CD4-positive, alpha-beta memory T cell (primary cell): ENCODE measurements at regions not wholly inside any gene's neighbourhood (a gene's known extent, or its start where the extent isn't known, plus 50 kb on each side); places are given as distances from the start of the nearest gene placed in this dataset.
"Not testable (repeated sequence)": the region's sequence is repeated elsewhere in the genome, so short reads cannot be mapped to it uniquely, and the experiment has no call there.

ENCODE experiments used
- CTCF ChIA-PET: fragments of 350-600 bp; sonication (Branson Sonifier 250); formaldehyde crosslinking; loops from one replicate; lab custom pipeline; 2021; ENCODE audit warnings: inconsistent platforms; ENCODE audit not compliant: partially characterized antibody; lab: Charles Lee
- POLR2A ChIA-PET: fragments of 350-600 bp; sonication (Branson Sonifier 250); formaldehyde crosslinking; loops from one replicate; lab custom pipeline; 2021; ENCODE audit not compliant: partially characterized antibody; lab: Charles Lee
- DNase-seq, 5 donors: peaks; one replicate each; pipeline versions ENCODE4 v3.0.0 to v3.0.0-alpha.2; 2020 to 2022; ENCODE audit warnings: mixed read lengths in 1 of 5
- H3K27ac ChIP-seq: one replicate; pipeline ENCODE4 v1.7.0; 2013; ENCODE audit warnings: low read depth, low read length
- H3K27me3 ChIP-seq: 2 replicates; pipeline ENCODE4 v1.7.0; 2013; ENCODE audit warnings: mild to moderate bottlenecking, low read length, moderate library complexity; ENCODE audit not compliant: insufficient read depth
- H3K36me3 ChIP-seq: 2 replicates; pipeline ENCODE4 v1.7.0; 2013; ENCODE audit warnings: mild to moderate bottlenecking, low read length, moderate library complexity; ENCODE audit not compliant: insufficient read depth
- H3K4me1 ChIP-seq: 2 replicates; pipeline ENCODE4 v1.7.0; 2013; ENCODE audit warnings: mild to moderate bottlenecking, low read length, moderate library complexity; ENCODE audit not compliant: insufficient read depth
- H3K4me3 ChIP-seq, 2 donors: one replicate each; pipeline ENCODE4 v1.7.0; 2013; ENCODE audit warnings: low read length in 2 of 2, mild to moderate bottlenecking in 1 of 2
- H3K9me3 ChIP-seq, 2 donors: one replicate each; pipeline ENCODE4 v1.7.0; 2013; ENCODE audit warnings: low read length in 2 of 2, control low read depth in 1 of 2; ENCODE audit not compliant: control insufficient read depth in 1 of 2
- H3K27ac Mint-ChIP-seq, 7 donors: one replicate each; pipeline ENCODE4 v1.8.0; 2020 to 2021; ENCODE audit warnings: mixed read lengths in 7 of 7, mild to moderate bottlenecking in 6 of 7, inconsistent platforms in 3 of 7, moderate library complexity in 3 of 7
- H3K27me3 Mint-ChIP-seq, 2 donors: one replicate each; pipeline ENCODE4 v1.8.0; 2020 to 2021; ENCODE audit warnings: mixed read lengths in 2 of 2
- H3K36me3 Mint-ChIP-seq, 2 donors: one replicate each; pipeline ENCODE4 v1.8.0; 2020 to 2021; ENCODE audit warnings: mixed read lengths in 2 of 2, inconsistent platforms in 1 of 2, mild to moderate bottlenecking in 1 of 2
- H3K4me1 Mint-ChIP-seq, 4 donors: one replicate each; pipeline ENCODE4 v1.8.0; 2020 to 2021; ENCODE audit warnings: mixed read lengths in 4 of 4, mild to moderate bottlenecking in 1 of 4
- H3K4me3 Mint-ChIP-seq, 8 donors: one replicate each; pipeline ENCODE4 v1.8.0; 2020 to 2021; ENCODE audit warnings: mixed read lengths in 8 of 8, mild to moderate bottlenecking in 7 of 8, moderate library complexity in 6 of 8, inconsistent platforms in 3 of 8
- H3K9me3 Mint-ChIP-seq, 8 donors: one replicate each; pipeline ENCODE4 v1.8.0; 2020 to 2021; ENCODE audit warnings: mixed read lengths in 8 of 8, mild to moderate bottlenecking in 5 of 8, inconsistent platforms in 3 of 8, moderate library complexity in 1 of 8
- intact Hi-C: fragments of 100-400 bp; cut with micrococcal nuclease; formaldehyde crosslinking; loops from one replicate; pipeline ENCODE4 v1.15.1; 2023

GRCh38 chr4:52200339-52200725 lies 149.2 kb downstream of the SPATA18 start:
- no peaks in the 10 kb centered on the region for H3K4me1 Mint-ChIP-seq
- ChIA-PET CTCF (no interaction called here), POLR2A (no interaction called here)
- H3K4me3 Mint-ChIP-seq: no peak overlapping the region
- intact Hi-C loops: no loop called here
- Histone ChIP-seq H3K4me1 (no peaks in the 10 kb centered on the region), H3K27me3 (no peaks in the 10 kb centered on the region), H3K9me3 (no peaks in the 10 kb centered on the region), H3K36me3 (no peaks in the 10 kb centered on the region), H3K4me3 (no peak overlapping the region), H3K27ac (no peak overlapping the region)
- no peaks in the 10 kb centered on the region for H3K36me3 Mint-ChIP-seq
- no peaks in the 10 kb centered on the region for H3K27me3 Mint-ChIP-seq
- no peak for DNase-seq
- no peak overlapping the region for H3K27ac Mint-ChIP-seq
- peaks cover 0 to 3% (median 0%) of the 10 kb centered on the region in 8 donors for H3K9me3 Mint-ChIP-seq

DNA sequence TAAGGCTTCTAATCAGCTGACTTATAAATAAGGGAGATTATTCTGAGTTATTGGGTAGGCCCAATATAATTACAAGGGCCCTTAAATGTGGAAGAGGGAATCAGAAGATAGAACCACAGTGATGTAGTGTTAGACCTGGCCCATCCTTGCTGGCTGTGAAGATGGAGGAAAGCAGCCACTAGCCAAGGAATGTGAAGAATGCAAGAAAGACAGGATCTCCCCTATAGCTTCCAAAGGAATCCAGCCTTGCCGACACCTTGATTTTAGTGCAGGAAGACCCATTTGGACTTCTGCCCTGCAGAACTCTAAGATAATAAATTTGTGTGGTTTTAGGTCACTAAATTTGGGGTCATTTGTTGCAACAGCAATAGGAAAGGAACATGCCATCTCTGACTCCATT lies 150.6 kb downstream of the SPATA18 start:
- ChIA-PET CTCF (no interaction called here), POLR2A (no interaction called here)
- Histone ChIP-seq H3K9me3 (no peaks in the 10 kb centered on the region), H3K4me3 (no peak overlapping the region), H3K27ac (no peak overlapping the region), H3K27me3 (no peaks in the 10 kb centered on the region), H3K4me1 (no peaks in the 10 kb centered on the region), H3K36me3 (no peaks in the 10 kb centered on the region)
- Mint-ChIP-seq H3K27ac (no peak overlapping the region), H3K27me3 (no peaks in the 10 kb centered on the region), H3K4me3 (no peak overlapping the region), H3K4me1 (no peaks in the 10 kb centered on the region), H3K9me3 (peaks cover 0 to 5% (median 0%) of the 10 kb centered on the region in 8 donors), H3K36me3 (no peaks in the 10 kb centered on the region)
- DNase-seq: no peak
- intact Hi-C loops: no loop called here

- no peaks in the 10 kb centered on the region for H3K36me3 ChIP-seq
- H3K4me1 Mint-ChIP-seq: no peaks in the 10 kb centered on the region
- no peaks in the 10 kb centered on the region for H3K27me3 ChIP-seq
- intact Hi-C loops: no loop called here
- peaks cover 0 to 5% (median 0%) of the 10 kb centered on the region in 8 donors for H3K9me3 Mint-ChIP-seq
- H3K4me1 ChIP-seq: no peaks in the 10 kb centered on the region
- H3K4me3 Mint-ChIP-seq: no peak overlapping the region
- H3K27ac Mint-ChIP-seq: no peak overlapping the region
- no peaks in the 10 kb centered on the region for H3K36me3 Mint-ChIP-seq
- H3K27ac ChIP-seq: no peak overlapping the region
- H3K27me3 Mint-ChIP-seq: no peaks in the 10 kb centered on the region
- ChIA-PET POLR2A (no interaction called here), CTCF (no interaction called here)
- H3K4me3 ChIP-seq: no peak overlapping the region
- no peaks in the 10 kb centered on the region for H3K9me3 ChIP-seq
- no peak for DNase-seq
Measured at GRCh38 chr4:52202251-52202779, 151.2 kb downstream of the SPATA18 start.

GRCh38 chr4:52202931-52203330 lies 151.8 kb downstream of the SPATA18 start:
- Histone ChIP-seq H3K27ac (no peak overlapping the region), H3K4me3 (no peak overlapping the region), H3K36me3 (no peaks in the 10 kb centered on the region), H3K4me1 (no peaks in the 10 kb centered on the region), H3K27me3 (no peaks in the 10 kb centered on the region), H3K9me3 (no peaks in the 10 kb centered on the region)
- ChIA-PET POLR2A (no interaction called here), CTCF (no interaction called here)
- no peaks in the 10 kb centered on the region for H3K4me1 Mint-ChIP-seq
- H3K27ac Mint-ChIP-seq: no peak overlapping the region
- no peak for DNase-seq
- H3K36me3 Mint-ChIP-seq: no peaks in the 10 kb centered on the region
- no peaks in the 10 kb centered on the region for H3K27me3 Mint-ChIP-seq
- H3K4me3 Mint-ChIP-seq: no peak overlapping the region
- intact Hi-C loops: no loop called here
- peaks cover 0 to 6% (median 0%) of the 10 kb centered on the region in 8 donors for H3K9me3 Mint-ChIP-seq

DNA sequence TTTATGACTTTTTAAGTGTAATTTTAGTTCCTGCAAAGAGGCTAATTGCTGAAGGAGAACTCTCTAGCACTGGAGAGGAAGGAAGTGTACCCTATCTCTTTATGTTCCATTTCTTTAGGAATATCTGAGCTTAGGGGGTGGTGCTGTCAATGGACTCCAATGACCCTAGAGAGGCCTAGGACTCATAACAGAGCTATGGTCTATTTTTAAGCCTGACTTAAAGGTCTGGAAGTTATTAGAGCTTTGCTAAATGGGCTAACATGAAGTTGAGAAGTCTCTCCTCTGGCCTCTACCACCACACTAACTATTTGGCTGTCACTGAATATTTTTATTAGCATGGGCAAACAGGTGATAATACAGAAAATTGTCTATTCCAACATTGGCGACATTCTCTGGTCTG lies 152.2 kb downstream of the SPATA18 start:
- H3K36me3 ChIP-seq: no peaks in the 10 kb centered on the region
- ChIA-PET POLR2A (no interaction called here), CTCF (no interaction called here)
- Mint-ChIP-seq H3K27me3 (no peaks in the 10 kb centered on the region), H3K4me1 (no peaks in the 10 kb centered on the region), H3K27ac (no peak overlapping the region), H3K9me3 (peaks cover 0 to 7% (median under 1%) of the 10 kb centered on the region in 8 donors), H3K4me3 (no peak overlapping the region), H3K36me3 (no peaks in the 10 kb centered on the region)
- intact Hi-C loops: no loop called here
- H3K27ac ChIP-seq: no peak overlapping the region
- H3K27me3 ChIP-seq: no peaks in the 10 kb centered on the region
- DNase-seq: no peak
- H3K4me1 ChIP-seq: no peaks in the 10 kb centered on the region
- no peaks in the 10 kb centered on the region for H3K9me3 ChIP-seq
- no peak overlapping the region for H3K4me3 ChIP-seq

DNA sequence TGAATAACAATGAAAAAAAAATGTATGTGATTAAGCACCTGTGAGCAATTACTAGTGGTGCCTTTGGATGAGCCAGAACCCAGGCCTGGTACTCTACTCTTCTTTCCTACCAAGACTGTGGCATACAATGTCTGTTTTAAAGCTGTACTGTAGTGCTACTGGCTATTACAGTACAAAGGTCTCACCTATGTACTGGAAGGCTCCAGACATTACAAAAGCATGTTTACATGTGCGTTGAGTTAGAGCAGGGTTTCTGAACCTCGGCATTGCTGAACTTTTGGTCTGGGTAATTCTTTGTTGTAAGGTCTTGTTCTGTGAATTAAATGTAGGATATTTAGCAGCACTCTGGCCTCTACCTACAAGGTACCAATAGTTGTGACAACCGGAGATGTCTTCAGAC lies 153.8 kb downstream of the SPATA18 start:
- intact Hi-C loops: no loop called here
- no peaks in the 10 kb centered on the region for H3K36me3 Mint-ChIP-seq

GRCh38 chr4:52207146-52207545 lies 156.0 kb downstream of the SPATA18 start:
- H3K27me3 ChIP-seq, H3K27ac ChIP-seq, DNase-seq, H3K27ac Mint-ChIP-seq, H3K27me3 Mint-ChIP-seq, CTCF ChIA-PET, POLR2A ChIA-PET, H3K36me3 Mint-ChIP-seq, H3K4me1 ChIP-seq, H3K4me3 ChIP-seq, intact Hi-C loops, H3K9me3 ChIP-seq, H3K4me1 Mint-ChIP-seq, H3K4me3 Mint-ChIP-seq, H3K36me3 ChIP-seq: not testable (repeated sequence)
- H3K9me3 Mint-ChIP-seq: peaks cover 0 to 17% (median 6%) of the 10 kb centered on the region in 8 donors

More for the DNA sequence above, 153.8 kb downstream of the SPATA18 start:
- Mint-ChIP-seq H3K27me3 (no peaks in the 10 kb centered on the region), H3K9me3 (peaks cover 0 to 12% (median 3%) of the 10 kb centered on the region in 8 donors), H3K4me3 (no peak overlapping the region), H3K4me1 (no peaks in the 10 kb centered on the region), H3K27ac (no peak overlapping the region)
- no peak overlapping the region for H3K4me3 ChIP-seq
- no peaks in the 10 kb centered on the region for H3K4me1 ChIP-seq
- no peaks in the 10 kb centered on the region for H3K9me3 ChIP-seq
- DNase-seq: no peak
- ChIA-PET POLR2A (no interaction called here), CTCF (no interaction called here)
- H3K27me3 ChIP-seq: no peaks in the 10 kb centered on the region
- H3K36me3 ChIP-seq: no peaks in the 10 kb centered on the region
- H3K27ac ChIP-seq: no peak overlapping the region

- H3K9me3 Mint-ChIP-seq: peaks cover 6 to 29% (median 11%) of the 10 kb centered on the region in 8 donors
- no peaks in the 10 kb centered on the region for H3K4me1 Mint-ChIP-seq
- POLR2A ChIA-PET: no interaction called here
- no peak overlapping the region for H3K27ac ChIP-seq
- H3K4me1 ChIP-seq: no peaks in the 10 kb centered on the region
- no peak overlapping the region for H3K4me3 Mint-ChIP-seq
- intact Hi-C loops: no loop called here
- no peaks in the 10 kb centered on the region for H3K9me3 ChIP-seq
- no peaks in the 10 kb centered on the region for H3K36me3 Mint-ChIP-seq
- no peaks in the 10 kb centered on the region for H3K27me3 Mint-ChIP-seq
- CTCF ChIA-PET: no interaction called here
- no peak for DNase-seq
- no peaks in the 10 kb centered on the region for H3K36me3 ChIP-seq
- H3K27ac Mint-ChIP-seq: no peak overlapping the region
- H3K27me3 ChIP-seq: no peaks in the 10 kb centered on the region
- H3K4me3 ChIP-seq: no peak overlapping the region
Measured at GRCh38 chr4:52212702-52213101, 161.6 kb downstream of the SPATA18 start.
